Liver (tissue), 8 donors: ENCODE measurements at regions not wholly inside any gene's neighbourhood (a gene's known extent, or its start where the extent isn't known, plus 50 kb on each side); places are given as distances from the start of the nearest gene placed in this dataset.

Experiments used
- DNase-seq: peaks from one replicate; pipeline ENCODE4 v3.0.0-alpha.2; 2017; ENCODE audit warnings: low spot score
- H3K27ac ChIP-seq, 2 donors: one replicate each; pipeline ENCODE4 v1.7.0; 2013; ENCODE audit warnings: inconsistent platforms in 2 of 2, low read length in 2 of 2, control low read depth in 1 of 2, low read depth in 1 of 2, mild to moderate bottlenecking in 1 of 2
- H3K27me3 ChIP-seq, 4 donors: one replicate each; pipeline versions ENCODE4 v1.6.1 to v1.7.0; 2013; ENCODE audit warnings: low read length in 3 of 4, inconsistent platforms in 1 of 4, mild to moderate bottlenecking in 1 of 4, moderate library complexity in 1 of 4; ENCODE audit not compliant: control insufficient read depth in 4 of 4, insufficient read depth in 4 of 4
- H3K36me3 ChIP-seq, 4 donors: one replicate each; pipeline versions ENCODE4 v1.6.1 to v1.7.0; 2013; ENCODE audit warnings: low read length in 3 of 4, mild to moderate bottlenecking in 3 of 4, low read depth in 1 of 4, moderate library complexity in 1 of 4; ENCODE audit not compliant: control insufficient read depth in 4 of 4, insufficient read depth in 3 of 4
- H3K4me1 ChIP-seq, 4 donors: one replicate each; pipeline versions ENCODE4 v1.6.1 to v1.7.0; 2013; ENCODE audit warnings: low read length in 3 of 4, mild to moderate bottlenecking in 3 of 4, moderate library complexity in 1 of 4; ENCODE audit not compliant: control insufficient read depth in 4 of 4, insufficient read depth in 4 of 4
- H3K4me3 ChIP-seq, 3 donors: one replicate each; pipeline versions ENCODE4 v1.6.1 to v1.7.0; 2013; ENCODE audit warnings: low read length in 3 of 3, control low read depth in 1 of 3, low read depth in 1 of 3, mild to moderate bottlenecking in 1 of 3
- H3K9ac ChIP-seq, 2 donors: one replicate each; pipeline ENCODE4 v1.7.0; 2013; ENCODE audit warnings: low read length in 2 of 2, mild to moderate bottlenecking in 2 of 2, moderate library complexity in 2 of 2, control low read depth in 1 of 2, low read depth in 1 of 2
- H3K9me3 ChIP-seq, 4 donors: one replicate each; pipeline versions ENCODE4 v1.6.1 to v1.7.0; 2013; ENCODE audit warnings: low read length in 3 of 4; ENCODE audit not compliant: control insufficient read depth in 4 of 4
- ATF3 ChIP-seq: IDR thresholded peaks from 2 replicates; pipeline ENCODE4 v1.6.1; 2016; ENCODE audit warnings: antibody characterized with exemption
- CTCF ChIP-seq: fragments of 150-350 bp; IDR thresholded peaks from 2 replicates; pipeline ENCODE4 v1.5.1; 2017; ENCODE audit warnings: improper control_type of control experiment, low read depth, low read length; ENCODE audit not compliant: missing input control
- EGR1 ChIP-seq, 2 donors: IDR thresholded peaks; 2 replicates each; pipeline ENCODE4 v1.6.1; 2016 to 2018; ENCODE audit warnings: antibody characterized with exemption in 2 of 2, low read depth in 2 of 2
- FOXA1 ChIP-seq: IDR thresholded peaks from 2 replicates; pipeline ENCODE4 v1.6.1; 2016; ENCODE audit warnings: antibody characterized with exemption
- FOXA2 ChIP-seq: IDR thresholded peaks from 2 replicates; pipeline ENCODE4 v1.6.1; 2016; ENCODE audit warnings: antibody characterized with exemption
- GABPA ChIP-seq, 2 donors: IDR thresholded peaks in 1 of 2; conservative IDR thresholded peaks in 1 of 2; 2 replicates each; pipeline ENCODE4 v1.6.1; 2016; ENCODE audit warnings: antibody characterized with exemption in 2 of 2, mild to moderate bottlenecking in 1 of 2, moderate library complexity in 1 of 2
- HNF4A ChIP-seq, 2 donors: conservative IDR thresholded peaks; 2 replicates each; pipeline ENCODE4 v1.6.1; 2016; ENCODE audit warnings: antibody characterized with exemption in 2 of 2, mild to moderate bottlenecking in 2 of 2
- HNF4G ChIP-seq: IDR thresholded peaks from 2 replicates; pipeline ENCODE4 v1.6.1; 2016; ENCODE audit warnings: antibody characterized with exemption
- JUND ChIP-seq, 2 donors: IDR thresholded peaks; 2 replicates each; pipeline ENCODE4 v1.6.1; 2016; ENCODE audit warnings: antibody characterized with exemption in 2 of 2
- MAX ChIP-seq: IDR thresholded peaks from 2 replicates; pipeline ENCODE4 v1.6.1; 2016; ENCODE audit warnings: antibody characterized with exemption
- NR2F2 ChIP-seq: IDR thresholded peaks from 2 replicates; pipeline ENCODE4 v1.6.1; 2016; ENCODE audit warnings: antibody characterized with exemption
- RAD21 ChIP-seq, 2 donors: IDR thresholded peaks; 2 replicates each; pipeline ENCODE4 v1.6.1; 2016; ENCODE audit warnings: antibody characterized with exemption in 2 of 2, mild to moderate bottlenecking in 2 of 2
- REST ChIP-seq: IDR thresholded peaks from 2 replicates; pipeline ENCODE4 v1.6.1; 2016; ENCODE audit warnings: antibody characterized with exemption, mild to moderate bottlenecking
- RXRA ChIP-seq, 2 donors: IDR thresholded peaks; 2 replicates each; pipeline ENCODE4 v1.6.1; 2017 to 2018; ENCODE audit warnings: antibody characterized with exemption in 2 of 2, mild to moderate bottlenecking in 1 of 2
- SP1 ChIP-seq: IDR thresholded peaks from 2 replicates; pipeline ENCODE4 v1.6.1; 2018; ENCODE audit warnings: antibody characterized with exemption, mild to moderate bottlenecking
- TAF1 ChIP-seq: conservative IDR thresholded peaks from 2 replicates; pipeline ENCODE4 v1.6.1; 2016; ENCODE audit warnings: antibody characterized with exemption, mild to moderate bottlenecking
- YY1 ChIP-seq: IDR thresholded peaks from 2 replicates; pipeline ENCODE4 v1.6.1; 2016; ENCODE audit warnings: antibody characterized with exemption, mild to moderate bottlenecking
- ZBTB33 ChIP-seq: IDR thresholded peaks from 2 replicates; pipeline ENCODE4 v1.6.1; 2016; ENCODE audit warnings: antibody characterized with exemption
- WGBS: extraction: QIAGEN DNeasy Blood & Tissue Kit; methylation state at CpG from one replicate; pipeline ENCODE4 v1.1.7; 2013; 5-methylcytosine and 5-hydroxymethylcytosine counted together
- donor health status: healthy.
- donor health status: healthy.
- donor health status: healthy.
- donor health status: healthy.
- donor health status: healthy.

GRCh38 chr20:61052195-61052750 is 199.8 kb upstream of the CDH4 start:
- 75% methylated on average over 16 of the region's 16 CpGs for WGBS
- Histone ChIP-seq H3K36me3 (no peaks in the 10 kb centered on the region), H3K4me3 (no peak overlapping the region), H3K9ac (no peak overlapping the region), H3K27ac (no peak overlapping the region), H3K27me3 (peaks cover 0 to 3% (median 0%) of the 10 kb centered on the region in 4 donors), H3K4me1 (no peaks in the 10 kb centered on the region), H3K9me3 (peaks cover 0 to 2% (median 0%) of the 10 kb centered on the region in 4 donors)
- no peak for TF ChIP-seq MAX
- TF ChIP-seq NR2F2, result no peak
- TF ChIP-seq RXRA (IDR thresholded peaks at IDR 0.05), result no peak
- TF ChIP-seq ATF3, result no peak
- TF ChIP-seq REST, result no peak
- TF ChIP-seq SP1, result no peak
- no peak for TF ChIP-seq FOXA2
- TF ChIP-seq CTCF, result no peak
- TF ChIP-seq GABPA (IDR thresholded peaks at IDR 0.05 in 1 of 2, conservative IDR thresholded peaks at IDR 0.05 in 1 of 2), result no peak
- TF ChIP-seq EGR1 (IDR thresholded peaks at IDR 0.05; ENCODE audit: low read depth in 2 of 2), result no peak
- no peak for TF ChIP-seq HNF4G
- no peak for TF ChIP-seq ZBTB33
- no peak for TF ChIP-seq HNF4A (conservative IDR thresholded peaks at IDR 0.05)
- no peak for TF ChIP-seq FOXA1
- TF ChIP-seq JUND (IDR thresholded peaks at IDR 0.05), result no peak
- no peak for TF ChIP-seq RAD21 (IDR thresholded peaks at IDR 0.05)
- no peak for TF ChIP-seq YY1
- no peak for TF ChIP-seq TAF1
- no peak for DNase-seq
